Activated CD8-positive, alpha-beta T cell treated with anti-CD3 and anti-CD28 coated beads, Interleukin-2, amount 10 ng/mL, durations not matched to agents 7 days and 5 days (primary cell): ENCODE measurements at regions not wholly inside any gene's neighbourhood (a gene's known extent, or its start where the extent isn't known, plus 50 kb on each side); places are given as distances from the start of the nearest gene placed in this dataset.

Experiments used
- ATAC-seq: fragments of 150-1000 bp; cut with Tn5 transposase; one replicate; pipeline ENCODE4 v1.10.0; 2021; ENCODE audit warnings: moderate library complexity
- CTCF ChIA-PET: fragments of 350-600 bp; sonication (Branson Sonifier 250); formaldehyde crosslinking; loops from one replicate; lab custom pipeline; 2021; ENCODE audit warnings: antibody characterized with exemption; lab: Charles Lee
- POLR2A ChIA-PET: fragments of 350-600 bp; sonication (Branson Sonifier 250); formaldehyde crosslinking; loops from one replicate; lab custom pipeline; 2021; ENCODE audit warnings: antibody characterized with exemption; lab: Charles Lee
- DNase-seq: peaks from one replicate; pipeline ENCODE4 v3.0.0-alpha.2; 2020
- H3K27ac Mint-ChIP-seq: one replicate; pipeline ENCODE4 v1.8.0; 2021; ENCODE audit warnings: mild to moderate bottlenecking, mixed read lengths
- H3K27me3 Mint-ChIP-seq: one replicate; pipeline ENCODE4 v1.8.0; 2021; ENCODE audit warnings: low read depth, mixed read lengths
- H3K36me3 Mint-ChIP-seq: one replicate; pipeline ENCODE4 v1.8.0; 2021; ENCODE audit warnings: low read depth, mixed read lengths
- H3K4me1 Mint-ChIP-seq: one replicate; pipeline ENCODE4 v1.8.0; 2021; ENCODE audit warnings: low read depth, mixed read lengths
- H3K4me3 Mint-ChIP-seq: one replicate; pipeline ENCODE4 v1.8.0; 2021; ENCODE audit warnings: mild to moderate bottlenecking, mixed read lengths
- H3K9me3 Mint-ChIP-seq: one replicate; pipeline ENCODE4 v1.8.0; 2022; ENCODE audit warnings: mixed read lengths; ENCODE audit not compliant: insufficient read depth

DNA sequence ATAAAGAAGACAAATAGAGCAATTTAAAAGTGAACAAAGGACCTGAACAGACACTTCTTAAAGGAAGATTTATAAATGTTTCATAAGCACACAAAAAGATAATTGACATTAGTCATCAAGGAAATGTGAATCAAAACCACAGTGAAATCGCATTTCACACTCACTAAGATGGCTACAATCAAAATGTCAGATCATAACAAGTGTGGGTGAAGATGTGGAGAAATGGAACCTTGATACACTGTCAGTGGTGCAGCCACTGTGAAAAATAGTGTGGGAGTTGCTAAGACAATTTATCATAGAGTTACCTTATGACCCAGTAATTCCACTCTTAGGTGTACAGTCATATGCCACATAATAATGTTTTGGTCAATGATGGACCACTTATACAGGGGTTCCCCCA lies 54.5 kb upstream of the HTR4 start:
- H3K4me3 Mint-ChIP-seq, result no peak overlapping the region
- ChIA-PET POLR2A (no interaction called here), CTCF (interaction anchor here (0.8 to 1.7 kb wide), 2 partner anchors 22 to 53 kb away, joined by 3 to 14 read pairs; no protein-coding TSS in a partner anchor)
- no peaks in the 10 kb centered on the region for H3K27me3 Mint-ChIP-seq
- no peaks in the 10 kb centered on the region for H3K4me1 Mint-ChIP-seq
- ATAC-seq, result no peak
- no peak for DNase-seq
- no peak overlapping the region for H3K27ac Mint-ChIP-seq
- no peaks in the 10 kb centered on the region for H3K9me3 Mint-ChIP-seq
- no peaks in the 10 kb centered on the region for H3K36me3 Mint-ChIP-seq

DNA sequence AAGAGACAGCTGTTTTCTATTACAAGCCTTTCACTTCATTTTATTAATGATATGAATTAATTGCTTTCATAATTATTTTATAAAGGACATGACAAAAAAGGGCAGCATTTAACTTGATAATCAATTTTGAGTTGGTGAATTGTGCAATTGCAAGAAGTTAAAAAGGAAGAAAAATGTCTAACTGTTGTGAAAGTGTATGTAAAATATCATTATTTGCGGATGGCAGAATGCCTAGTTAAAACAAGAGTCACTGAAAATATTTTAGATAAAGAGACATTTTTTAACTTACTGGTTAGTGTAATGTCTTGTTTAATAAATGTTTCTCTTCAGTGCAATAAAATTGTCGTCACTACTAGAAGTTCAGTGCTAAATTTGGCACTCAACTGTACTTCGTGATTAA lies 57.6 kb upstream of the HTR4 start:
- ChIA-PET POLR2A (no interaction called here), CTCF (interaction anchor here (2.4 kb wide), 1 partner anchor 19 kb away, joined by 10 read pairs; no protein-coding TSS in a partner anchor)
- Mint-ChIP-seq H3K27me3 (no peaks in the 10 kb centered on the region), H3K27ac (no peak overlapping the region), H3K4me3 (no peak overlapping the region), H3K4me1 (no peaks in the 10 kb centered on the region), H3K36me3 (no peaks in the 10 kb centered on the region), H3K9me3 (no peaks in the 10 kb centered on the region)
- DNase-seq (no peak), ATAC-seq (no peak)

DNA sequence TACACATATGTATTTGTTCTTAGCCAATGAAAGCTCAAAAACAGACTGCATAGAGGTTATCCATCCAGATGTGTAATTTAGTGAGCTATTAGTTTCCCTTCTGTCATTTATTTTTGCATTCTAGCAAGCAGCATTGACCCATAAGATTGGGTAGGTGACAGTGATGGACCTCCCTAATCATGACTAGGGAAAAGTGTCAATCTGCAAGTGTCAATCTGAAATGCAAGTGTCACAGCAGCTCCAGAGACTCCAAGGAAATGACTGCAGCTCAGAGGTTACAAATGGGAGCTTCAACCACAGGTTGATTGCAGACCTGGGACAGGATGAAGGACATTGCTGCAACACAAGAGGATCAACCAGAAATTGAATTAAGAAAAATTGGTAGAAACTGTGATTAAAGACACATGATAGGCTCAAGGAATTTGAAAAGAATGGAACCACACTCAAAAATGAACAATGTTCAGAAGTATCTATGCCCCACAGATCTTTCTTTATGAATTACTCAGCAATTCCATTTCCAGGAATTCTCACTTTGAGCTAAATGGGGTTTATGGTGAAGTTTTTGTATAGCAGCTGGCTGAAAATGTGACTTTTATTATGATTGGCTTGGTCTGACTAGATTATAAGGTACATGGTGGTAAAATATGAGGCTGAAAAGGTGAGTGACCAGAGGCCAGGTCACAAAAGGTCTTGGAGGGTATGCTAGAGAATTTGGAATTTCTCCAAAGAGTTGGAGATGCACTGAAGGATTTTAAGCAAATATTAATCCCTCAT lies 59.6 kb upstream of the HTR4 start:
- no peaks in the 10 kb centered on the region for H3K4me1 Mint-ChIP-seq
- POLR2A ChIA-PET, result no interaction called here
- CTCF ChIA-PET, result interaction anchor here (1.3 to 2.4 kb wide), 2 partner anchors 17 to 20 kb away, joined by 3 to 10 read pairs; no protein-coding TSS in a partner anchor
- no peaks in the 10 kb centered on the region for H3K9me3 Mint-ChIP-seq
- H3K36me3 Mint-ChIP-seq, result no peaks in the 10 kb centered on the region
- peaks cover 4% of the 10 kb centered on the region for H3K27me3 Mint-ChIP-seq
- no peak for ATAC-seq
- H3K4me3 Mint-ChIP-seq, result no peak overlapping the region
- H3K27ac Mint-ChIP-seq, result no peak overlapping the region
- DNase-seq, result no peak

DNA sequence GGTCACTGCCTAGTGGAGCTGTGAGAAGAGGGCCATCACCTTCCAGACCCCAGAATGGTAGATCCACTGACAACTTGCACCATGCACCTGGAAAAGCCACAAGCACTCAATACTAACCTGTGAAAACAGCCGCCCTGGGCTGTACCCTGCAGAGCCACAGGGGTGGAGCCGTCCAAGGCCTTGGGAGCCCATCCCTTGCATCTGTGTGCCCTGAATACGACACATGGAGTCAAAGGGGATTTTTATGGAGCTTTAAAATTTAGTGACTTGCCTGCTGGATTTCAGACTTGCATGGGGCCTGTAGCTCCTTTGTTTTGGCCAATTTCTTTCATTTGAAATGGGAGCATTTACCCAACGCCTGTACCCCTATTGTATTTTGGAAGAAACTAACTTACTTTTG lies 62.4 kb upstream of the HTR4 start:
- H3K36me3 Mint-ChIP-seq, result no peaks in the 10 kb centered on the region
- ChIA-PET POLR2A (no interaction called here), CTCF (no interaction called here)
- no peak overlapping the region for H3K27ac Mint-ChIP-seq
- peaks cover 17% of the 10 kb centered on the region for H3K27me3 Mint-ChIP-seq
- H3K4me3 Mint-ChIP-seq, result no peak overlapping the region
- no peaks in the 10 kb centered on the region for H3K4me1 Mint-ChIP-seq
- no peaks in the 10 kb centered on the region for H3K9me3 Mint-ChIP-seq
- no peak for ATAC-seq
- no peak for DNase-seq

DNA sequence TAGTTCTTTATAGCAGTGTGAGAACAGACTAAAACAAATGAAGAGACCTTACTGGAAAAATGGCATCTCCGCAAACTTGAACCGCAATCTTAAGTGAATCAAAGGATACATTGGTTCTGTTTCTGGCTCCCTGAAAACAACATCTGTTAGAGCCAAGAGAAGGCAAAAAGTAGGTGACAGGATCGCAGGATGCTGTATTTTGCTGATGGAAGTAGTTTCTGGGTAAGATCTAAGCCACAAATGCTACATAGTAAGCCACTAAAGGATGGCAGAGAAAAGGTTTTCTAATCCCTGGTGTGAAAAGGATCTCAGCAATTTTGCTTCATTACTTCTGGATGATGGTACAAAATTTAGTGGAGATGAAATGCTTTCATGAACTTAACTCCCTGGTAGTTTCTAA lies 63.3 kb upstream of the HTR4 start:
- DNase-seq (no peak), ATAC-seq (no peak)
- POLR2A ChIA-PET, result no interaction called here
- H3K4me3 Mint-ChIP-seq, result no peak overlapping the region
- no peaks in the 10 kb centered on the region for H3K4me1 Mint-ChIP-seq
- no peaks in the 10 kb centered on the region for H3K9me3 Mint-ChIP-seq
- H3K27ac Mint-ChIP-seq, result no peak overlapping the region
- peaks cover 17% of the 10 kb centered on the region for H3K27me3 Mint-ChIP-seq
- no peaks in the 10 kb centered on the region for H3K36me3 Mint-ChIP-seq
- CTCF ChIA-PET, result no interaction called here

DNA sequence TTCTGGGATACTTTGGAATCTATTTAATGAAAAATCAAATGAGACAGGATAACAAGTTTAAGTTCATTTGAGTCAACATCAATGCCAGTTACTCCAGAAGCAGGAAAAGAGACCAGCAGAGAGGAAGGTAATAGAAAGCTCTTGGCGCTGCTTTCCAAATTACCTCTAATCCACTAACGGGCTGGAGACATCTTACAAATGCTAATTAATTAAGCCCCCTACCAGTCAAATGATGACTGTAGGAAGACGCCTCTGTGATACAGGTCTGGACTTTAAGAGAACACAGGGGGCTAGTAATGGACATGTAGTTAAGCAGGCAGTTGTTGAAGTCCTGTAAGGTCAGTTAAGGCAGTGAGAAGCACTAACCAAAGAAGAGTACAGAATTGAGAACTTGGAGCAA lies 65.3 kb upstream of the HTR4 start:
- Mint-ChIP-seq H3K4me3 (no peak overlapping the region), H3K27me3 (peaks cover 23% of the 10 kb centered on the region), H3K36me3 (no peaks in the 10 kb centered on the region), H3K4me1 (no peaks in the 10 kb centered on the region), H3K27ac (no peak overlapping the region), H3K9me3 (no peaks in the 10 kb centered on the region)
- ATAC-seq, result no peak
- CTCF ChIA-PET, result interaction anchor here (1.6 kb wide), 1 partner anchor 13 kb away, joined by 5 read pairs; no protein-coding TSS in a partner anchor
- POLR2A ChIA-PET, result no interaction called here
- no peak for DNase-seq

DNA sequence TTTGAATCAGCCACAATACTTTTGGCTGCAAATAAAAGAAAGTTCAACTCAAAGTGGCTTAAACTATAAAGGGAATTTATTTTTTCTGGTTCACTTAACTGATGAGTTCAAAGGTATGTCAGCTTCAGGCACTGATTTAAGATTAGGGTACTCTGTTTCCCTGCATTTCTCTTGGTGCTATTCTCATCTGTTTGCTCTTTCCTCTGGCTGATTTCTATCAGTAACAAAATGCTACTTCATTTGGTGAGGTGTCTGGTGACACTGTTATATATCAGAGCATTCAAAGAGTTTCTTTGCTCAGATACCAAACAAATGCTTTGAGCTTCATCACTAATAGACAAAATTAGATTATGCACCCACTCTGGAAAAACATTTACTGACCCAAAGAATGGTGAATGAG lies 65.9 kb upstream of the HTR4 start:
- ATAC-seq (no peak), DNase-seq (no peak)
- POLR2A ChIA-PET, result no interaction called here
- Mint-ChIP-seq H3K9me3 (no peaks in the 10 kb centered on the region), H3K4me1 (no peaks in the 10 kb centered on the region), H3K36me3 (no peaks in the 10 kb centered on the region), H3K27me3 (peaks cover 23% of the 10 kb centered on the region), H3K4me3 (no peak overlapping the region), H3K27ac (no peak overlapping the region)
- CTCF ChIA-PET, result no interaction called here

DNA sequence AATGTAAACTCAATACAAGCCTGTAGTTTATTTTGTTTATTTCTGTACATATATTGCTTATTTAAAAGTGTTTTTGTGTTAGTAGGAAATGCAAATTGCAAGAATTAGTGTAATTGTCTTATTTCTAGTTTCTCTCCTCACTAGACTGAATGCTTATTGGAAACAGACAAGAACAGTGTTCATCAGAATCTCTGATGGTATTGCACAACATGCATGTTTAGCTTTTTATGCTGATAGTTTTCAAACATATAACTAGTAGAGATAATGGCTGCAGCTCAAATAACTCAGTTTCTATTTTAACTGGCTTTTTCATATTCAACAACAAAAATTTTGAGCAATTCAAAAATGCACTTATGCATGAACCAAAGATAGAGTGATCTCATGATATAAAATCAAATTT lies 68.8 kb upstream of the HTR4 start:
- Mint-ChIP-seq H3K27ac (no peak overlapping the region), H3K27me3 (peaks cover 22% of the 10 kb centered on the region), H3K36me3 (no peaks in the 10 kb centered on the region), H3K9me3 (no peaks in the 10 kb centered on the region), H3K4me3 (no peak overlapping the region), H3K4me1 (no peaks in the 10 kb centered on the region)
- ATAC-seq, result no peak
- CTCF ChIA-PET, result interaction anchor here (2.4 to 11.6 kb wide), 2 partner anchors 8 to 277 kb away, joined by 12 to 204 read pairs; no protein-coding TSS in a partner anchor
- DNase-seq, result no peak
- POLR2A ChIA-PET, result no interaction called here

DNA sequence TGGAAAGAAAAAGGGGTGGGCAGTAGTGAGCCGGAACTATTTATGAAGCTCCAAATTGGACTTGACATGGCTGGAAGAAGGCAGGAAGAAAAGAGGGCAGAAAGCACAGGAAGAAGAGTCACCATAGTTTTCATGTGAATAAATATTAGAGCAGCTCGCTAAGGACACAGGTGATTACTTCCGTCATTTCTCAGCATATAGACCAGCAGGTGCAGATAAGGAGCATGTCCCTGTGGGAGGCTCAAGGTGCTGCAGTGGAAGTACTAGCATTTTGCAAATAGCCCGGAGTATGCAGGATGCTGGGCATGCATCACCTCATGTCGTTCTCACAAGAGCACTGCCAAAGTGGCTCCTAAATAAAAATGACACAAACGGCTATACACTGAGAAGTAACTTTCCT lies 71.3 kb upstream of the HTR4 start:
- no peaks in the 10 kb centered on the region for H3K4me1 Mint-ChIP-seq
- DNase-seq (no peak), ATAC-seq (no peak)
- no peak overlapping the region for H3K4me3 Mint-ChIP-seq
- no peak overlapping the region for H3K27ac Mint-ChIP-seq
- ChIA-PET POLR2A (no interaction called here), CTCF (interaction anchor here (2.5 to 11.6 kb wide), 2 partner anchors 15 to 280 kb away, joined by 8 to 204 read pairs; no protein-coding TSS in a partner anchor)
- H3K27me3 Mint-ChIP-seq, result peaks cover 13% of the 10 kb centered on the region
- H3K36me3 Mint-ChIP-seq, result no peaks in the 10 kb centered on the region
- H3K9me3 Mint-ChIP-seq, result no peaks in the 10 kb centered on the region

DNA sequence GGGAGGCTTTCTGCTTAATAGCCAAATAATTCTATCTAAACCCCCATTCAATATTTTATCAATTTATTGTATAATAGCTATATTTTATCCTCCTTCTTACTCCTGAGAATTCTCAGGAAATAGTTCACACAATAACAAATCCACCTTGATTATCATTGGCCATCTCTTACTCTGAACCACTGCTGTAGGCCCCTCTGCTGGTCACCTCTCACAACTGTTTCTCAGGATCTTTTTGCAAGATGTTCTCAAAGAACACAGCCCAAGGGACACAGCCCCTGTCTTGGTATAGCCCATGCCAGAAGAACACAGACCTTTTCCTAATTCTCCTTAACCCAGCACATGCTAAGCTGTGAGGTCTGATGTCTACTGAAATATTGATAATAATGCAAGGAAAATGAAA lies 74.9 kb upstream of the HTR4 start:
- no peak for ATAC-seq
- H3K27me3 Mint-ChIP-seq, result peaks cover 16% of the 10 kb centered on the region
- H3K27ac Mint-ChIP-seq, result no peak overlapping the region
- ChIA-PET CTCF (interaction anchor here (1.1 to 14.5 kb wide), 5 partner anchors 245 to 306 kb away, joined by 3 to 307 read pairs (median 23); no protein-coding TSS in a partner anchor), POLR2A (no interaction called here)
- H3K4me3 Mint-ChIP-seq, result no peak overlapping the region
- no peaks in the 10 kb centered on the region for H3K36me3 Mint-ChIP-seq
- peaks cover 2% of the 10 kb centered on the region for H3K4me1 Mint-ChIP-seq
- H3K9me3 Mint-ChIP-seq, result no peaks in the 10 kb centered on the region
- no peak for DNase-seq

DNA sequence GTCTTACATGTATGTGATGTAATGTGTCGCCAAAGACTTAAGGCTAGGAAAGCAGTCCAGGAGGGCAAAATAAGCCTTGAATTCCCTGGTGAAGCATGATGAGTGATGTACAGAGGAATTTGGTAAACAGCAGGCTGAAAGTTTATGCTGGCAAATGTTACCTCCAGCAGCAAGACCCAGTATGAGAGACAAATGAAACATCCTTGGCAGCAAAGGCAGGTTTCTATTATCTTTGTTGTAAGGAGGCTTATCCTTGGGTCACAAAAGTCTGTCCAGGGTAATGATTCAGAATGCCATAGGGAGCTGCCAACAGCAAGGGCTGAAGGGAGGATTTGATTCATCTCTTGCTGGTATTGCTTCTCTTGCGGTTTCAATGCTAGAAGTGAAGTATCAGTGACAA lies 75.9 kb upstream of the HTR4 start:
- ChIA-PET POLR2A (no interaction called here), CTCF (interaction anchor here (0.6 to 14.5 kb wide), 86 partner anchors 9 to 907 kb away, joined by 3 to 307 read pairs (median 5); no protein-coding TSS in a partner anchor)
- peaks cover 16% of the 10 kb centered on the region for H3K27me3 Mint-ChIP-seq
- no peak overlapping the region for H3K4me3 Mint-ChIP-seq
- H3K36me3 Mint-ChIP-seq, result no peaks in the 10 kb centered on the region
- H3K9me3 Mint-ChIP-seq, result no peaks in the 10 kb centered on the region
- no peak for DNase-seq
- H3K4me1 Mint-ChIP-seq, result peaks cover 2% of the 10 kb centered on the region
- ATAC-seq, result no peak
- H3K27ac Mint-ChIP-seq, result no peak overlapping the region
